GM21717 (cell line): ENCODE measurements at regions not wholly inside any gene's neighbourhood (a gene's known extent, or its start where the extent isn't known, plus 50 kb on each side); places are given as distances from the start of the nearest gene placed in this dataset.
"Not testable (repeated sequence)": the region's sequence is repeated elsewhere in the genome, so short reads cannot be mapped to it uniquely, and the experiment has no call there.

Experiments
- ATAC-seq: cut with Tn5 transposase; IDR thresholded peaks from one replicate; pipeline ENCODE4 v1.9.1; 2021; ENCODE audit warnings: mild to moderate bottlenecking, moderate library complexity; ENCODE audit not compliant: unreplicated experiment

GRCh38 chr4:153877898-153878297 lies 89.0 kb upstream of the SFRP2 start:
- no peak for ATAC-seq

- no peak for ATAC-seq
Measured at GRCh38 chr4:153873741-153874140, 84.9 kb upstream of the SFRP2 start.

GRCh38 chr4:153866766-153867165 lies 77.9 kb upstream of the SFRP2 start:
- ATAC-seq, result not testable (repeated sequence)

GRCh38 chr4:153852501-153852900 lies 63.6 kb upstream of the SFRP2 start:
- no peak for ATAC-seq

GRCh38 chr4:153850533-153851280 lies 61.8 kb upstream of the SFRP2 start:
- ATAC-seq, result no peak

- ATAC-seq, result no peak
Measured at GRCh38 chr4:153844144-153844543, 55.3 kb upstream of the SFRP2 start.
